Skin of body (tissue), 1 donor: ENCODE measurements at regions not wholly inside any gene's neighbourhood (a gene's known extent, or its start where the extent isn't known, plus 50 kb on each side); places are given as distances from the start of the nearest gene placed in this dataset.
"Not testable (repeated sequence)": the region's sequence is repeated elsewhere in the genome, so short reads cannot be mapped to it uniquely, and the experiment has no call there.

Experiments
- DNase-seq: peaks from one replicate; lab custom pipeline; 2025; lab: John Stamatoyannopoulos, UW

DNA sequence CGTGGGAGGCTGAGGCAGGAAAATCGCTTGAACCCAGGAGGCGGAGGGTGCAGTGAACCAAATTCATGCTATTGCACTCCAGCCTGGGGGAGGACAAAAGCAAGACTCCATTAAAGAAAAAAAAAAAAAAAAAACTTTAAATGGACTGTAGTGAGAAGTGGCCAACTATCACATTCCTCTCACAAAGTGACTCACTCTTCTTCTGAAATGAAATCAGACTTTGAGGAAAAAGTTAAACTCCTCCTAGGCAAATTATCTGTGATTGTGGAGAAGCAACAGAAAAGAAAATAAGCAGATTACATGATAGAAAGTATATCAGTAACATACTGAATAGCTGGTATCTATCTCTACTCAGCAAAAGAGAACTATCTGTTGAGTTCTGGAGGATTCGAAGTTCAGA, 234.3 kb upstream of the PHF14 start:
- DNase-seq, result no peak

DNA sequence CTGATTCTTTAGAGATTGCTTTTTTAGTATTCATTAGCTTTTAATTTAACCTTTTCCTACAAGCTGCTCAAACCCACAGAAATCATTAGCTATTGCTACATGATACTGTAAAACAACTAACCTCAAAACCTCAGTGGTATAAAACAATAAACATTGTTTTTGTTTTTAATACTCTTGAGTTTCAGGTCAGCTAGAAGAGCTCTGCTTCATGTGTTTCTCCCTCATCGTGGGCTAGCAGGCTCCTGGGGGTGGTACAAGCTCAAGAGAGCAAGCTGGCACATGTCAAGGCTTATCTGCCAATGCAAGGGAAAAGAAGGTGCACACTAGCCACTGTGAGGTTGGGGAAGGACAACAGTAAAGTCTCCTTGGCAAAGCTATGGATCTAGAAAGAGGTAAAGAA, 232.9 kb upstream of the PHF14 start:
- no peak for DNase-seq

DNA sequence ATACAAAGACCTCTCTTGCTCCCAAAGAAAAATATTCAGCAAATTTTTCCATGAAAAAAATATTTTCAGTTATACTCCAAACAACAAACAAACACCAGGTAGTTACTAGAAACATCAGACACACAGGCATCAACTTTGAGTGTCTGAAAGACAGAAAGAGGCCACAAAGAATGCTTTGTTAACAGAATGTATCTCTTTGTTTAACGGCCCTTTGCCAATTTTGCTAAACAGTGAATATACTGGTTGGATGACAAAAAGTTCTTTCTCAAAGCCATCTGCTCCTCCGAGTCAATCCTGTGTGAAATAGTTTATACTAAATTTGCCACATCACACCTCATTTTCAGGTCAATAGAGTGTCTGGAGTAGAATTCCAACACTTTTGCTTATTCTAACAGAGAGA, 216.7 kb upstream of the PHF14 start:
- DNase-seq, result no peak

DNA sequence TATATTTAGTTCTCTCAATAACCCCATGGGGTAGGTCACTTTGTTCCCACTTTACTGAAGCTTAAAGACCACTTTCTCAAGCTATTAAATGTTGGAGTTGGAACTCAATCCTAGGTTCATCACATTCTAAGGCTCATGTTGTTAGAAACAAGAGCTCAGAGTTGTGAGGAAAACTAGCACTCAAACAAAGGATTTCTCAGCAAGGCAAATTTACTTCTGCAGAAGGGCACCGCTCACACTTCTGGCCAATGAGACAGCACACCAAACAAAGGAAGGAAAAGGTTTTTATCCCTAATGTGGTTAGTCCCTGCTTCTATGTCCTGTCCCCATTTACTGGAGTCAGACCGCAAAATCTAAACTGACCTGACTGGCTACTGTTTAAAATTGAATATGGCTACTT, 214.6 kb upstream of the PHF14 start:
- DNase-seq, result no peak

DNA sequence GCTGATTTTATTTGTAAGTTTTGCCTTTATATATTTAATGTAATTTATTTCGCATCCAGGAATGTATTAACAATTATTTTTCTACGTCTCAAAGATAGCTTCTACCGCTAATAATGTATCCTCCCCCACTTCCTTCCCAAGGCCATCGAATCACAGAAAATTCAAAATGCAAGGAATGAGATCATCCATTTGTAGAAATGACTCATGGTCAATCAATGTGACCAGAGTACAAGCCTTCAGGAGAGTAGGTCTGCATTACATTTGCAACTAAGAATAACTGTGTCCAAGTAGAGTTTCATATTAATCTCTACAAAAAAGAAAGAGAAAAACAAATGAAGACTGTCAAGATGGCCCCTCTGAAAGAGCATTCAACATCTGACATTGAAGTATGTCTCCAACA, 205.9 kb upstream of the PHF14 start:
- no peak for DNase-seq

DNA sequence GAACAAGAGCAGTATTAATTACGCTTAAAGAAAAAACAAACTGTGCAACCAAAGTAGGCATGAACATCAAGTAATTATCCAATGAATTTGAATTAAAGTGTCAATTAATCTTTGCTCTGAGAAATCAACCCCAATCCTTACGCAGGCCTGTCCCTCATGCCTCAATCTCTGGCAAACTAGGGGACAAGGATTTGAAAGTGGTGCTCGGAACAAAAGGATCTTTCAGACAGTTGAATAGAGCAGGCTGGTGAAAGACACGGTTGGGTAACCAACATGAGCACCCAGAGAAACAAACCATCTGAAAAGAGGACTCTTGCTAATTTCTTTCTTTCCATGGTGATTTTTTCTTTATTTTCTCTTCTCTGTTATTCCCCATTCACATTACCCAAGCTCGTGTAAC, 203.5 kb upstream of the PHF14 start:
- no peak for DNase-seq

DNA sequence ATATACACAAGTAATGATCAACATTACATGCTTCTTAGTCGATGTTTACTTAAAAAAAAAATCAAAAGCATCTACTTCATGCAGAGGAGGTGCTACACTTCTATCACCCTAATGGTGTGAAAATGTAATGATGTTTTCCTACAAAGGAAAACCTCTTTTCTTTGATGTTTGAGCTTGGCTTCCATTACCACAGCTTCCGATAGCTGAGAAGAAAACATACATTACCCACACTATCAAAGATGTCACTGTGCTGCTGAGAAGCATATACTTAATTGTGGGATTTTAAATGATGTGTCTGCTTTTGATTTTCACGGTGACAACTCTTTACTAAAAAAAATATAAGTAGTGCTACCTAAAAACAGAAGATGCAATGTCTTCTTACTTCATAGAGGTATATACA, 200.2 kb upstream of the PHF14 start:
- DNase-seq, result no peak

DNA sequence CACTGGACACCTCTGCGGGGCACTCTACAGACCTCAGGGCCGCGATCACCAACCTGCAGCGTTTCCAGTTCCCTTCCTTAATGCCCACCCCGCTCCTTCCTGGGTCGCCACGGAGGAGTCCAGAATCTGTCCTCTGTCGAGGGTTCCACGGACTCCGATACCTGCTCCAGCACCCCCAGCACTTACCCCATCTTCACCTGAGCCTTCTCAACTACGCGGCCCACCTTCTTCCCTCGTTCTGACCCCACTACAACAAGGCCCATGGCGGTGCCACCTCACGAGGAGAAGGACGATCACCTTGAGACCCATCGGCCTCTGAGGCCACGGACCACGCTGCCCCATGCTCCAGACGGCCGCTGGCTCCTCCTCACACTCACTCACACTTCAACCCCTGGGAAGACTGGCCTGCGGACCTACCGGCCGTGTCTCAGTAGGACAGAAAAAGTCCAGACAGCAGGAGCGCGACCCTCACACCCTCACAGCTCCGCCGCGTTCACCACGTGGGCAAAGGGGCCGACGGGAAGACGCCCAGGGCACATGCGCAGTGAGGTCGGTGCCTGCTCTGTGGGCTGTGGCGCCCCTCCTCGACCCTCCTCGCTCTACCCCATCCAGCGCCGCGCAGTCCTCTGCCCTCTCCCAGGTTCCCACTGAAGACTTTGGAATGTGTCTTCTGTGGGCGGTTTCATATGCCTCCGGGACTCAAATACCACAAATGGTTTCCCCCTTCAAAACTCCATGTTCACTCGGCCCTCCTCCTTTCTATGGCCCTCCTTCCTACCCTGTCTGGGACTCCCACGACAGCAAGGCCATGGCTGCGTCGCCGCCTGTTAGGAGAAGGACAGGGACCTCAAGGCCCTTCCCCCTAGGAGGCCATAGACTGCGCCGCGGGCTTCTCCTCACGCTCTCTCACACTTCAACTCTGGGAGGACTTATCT, 193.9 kb upstream of the PHF14 start:
- DNase-seq, result no peak

DNA sequence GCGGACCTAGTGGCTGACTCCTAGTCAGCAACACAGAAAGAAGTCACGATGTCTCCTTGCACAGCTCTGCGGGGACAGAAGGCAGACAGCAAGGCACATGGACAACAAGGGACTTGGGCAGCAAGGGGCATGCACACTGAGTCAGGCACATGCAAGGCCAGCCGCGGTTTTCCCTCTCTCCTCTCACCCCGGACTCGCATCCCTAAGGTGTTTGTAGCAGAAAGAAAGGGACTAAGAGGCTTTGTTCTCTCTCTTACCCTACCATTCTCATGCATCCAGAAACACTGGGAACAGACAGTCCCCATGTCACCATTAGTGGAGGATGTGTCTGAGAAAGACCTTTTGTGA, 193.3 kb upstream of the PHF14 start:
- DNase-seq, result no peak

DNA sequence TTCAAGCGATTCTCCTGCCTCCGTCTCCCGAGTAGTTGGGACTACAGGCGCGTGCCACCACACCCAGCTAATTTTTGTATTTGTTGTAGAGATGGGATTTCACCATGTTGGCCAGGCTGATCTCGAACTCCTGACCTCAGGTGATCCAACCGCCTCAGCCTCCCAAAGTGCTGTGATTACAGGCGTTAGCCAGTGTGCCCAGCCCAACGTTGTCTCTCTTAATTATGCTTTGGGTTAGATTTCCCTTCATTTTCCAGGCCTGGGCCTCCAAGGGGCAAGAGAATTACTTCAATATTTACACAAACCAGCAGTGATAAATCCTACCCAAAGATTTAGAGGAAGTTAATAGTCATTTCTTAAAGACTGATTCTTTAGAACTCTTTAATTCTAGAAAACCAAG, 186.7 kb upstream of the PHF14 start:
- not testable (repeated sequence) for DNase-seq

DNA sequence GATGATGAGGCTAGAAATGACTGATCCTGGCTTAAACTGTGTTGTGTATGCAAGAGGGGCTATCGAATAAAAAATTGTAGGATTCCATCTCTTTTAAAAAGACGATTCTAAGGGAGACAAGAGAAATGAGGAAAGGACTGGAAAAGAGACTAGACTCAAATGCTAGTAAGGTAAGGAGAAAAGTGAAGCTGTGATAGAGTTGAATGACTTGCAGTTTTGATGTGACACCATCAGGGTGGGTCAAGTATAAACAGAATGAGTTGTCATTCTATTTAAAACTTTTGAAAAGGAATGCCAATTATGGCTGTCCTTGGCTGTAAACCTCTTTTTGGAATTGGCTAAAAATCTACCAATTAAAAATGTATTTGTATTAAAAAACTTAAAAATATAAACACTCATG, 184.5 kb upstream of the PHF14 start:
- no peak for DNase-seq

DNA sequence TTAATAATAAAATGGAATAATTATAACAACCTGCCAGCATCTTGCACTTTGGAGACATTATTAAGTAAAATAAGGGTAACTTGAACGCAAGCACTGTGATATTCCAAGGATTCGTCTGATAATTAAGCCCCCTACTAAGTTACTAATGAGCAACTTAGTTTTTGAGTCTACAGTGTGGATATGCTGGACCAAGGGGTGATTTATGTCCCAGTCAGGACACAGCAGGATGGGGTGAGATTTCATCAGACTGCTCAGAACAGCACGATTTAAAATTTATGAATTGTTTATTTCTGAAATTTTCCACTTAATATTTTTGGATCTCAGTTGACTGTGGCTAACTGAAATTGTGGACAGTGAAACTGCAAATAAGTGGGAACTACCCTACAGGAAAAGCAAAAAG, 182.8 kb upstream of the PHF14 start:
- no peak for DNase-seq

DNA sequence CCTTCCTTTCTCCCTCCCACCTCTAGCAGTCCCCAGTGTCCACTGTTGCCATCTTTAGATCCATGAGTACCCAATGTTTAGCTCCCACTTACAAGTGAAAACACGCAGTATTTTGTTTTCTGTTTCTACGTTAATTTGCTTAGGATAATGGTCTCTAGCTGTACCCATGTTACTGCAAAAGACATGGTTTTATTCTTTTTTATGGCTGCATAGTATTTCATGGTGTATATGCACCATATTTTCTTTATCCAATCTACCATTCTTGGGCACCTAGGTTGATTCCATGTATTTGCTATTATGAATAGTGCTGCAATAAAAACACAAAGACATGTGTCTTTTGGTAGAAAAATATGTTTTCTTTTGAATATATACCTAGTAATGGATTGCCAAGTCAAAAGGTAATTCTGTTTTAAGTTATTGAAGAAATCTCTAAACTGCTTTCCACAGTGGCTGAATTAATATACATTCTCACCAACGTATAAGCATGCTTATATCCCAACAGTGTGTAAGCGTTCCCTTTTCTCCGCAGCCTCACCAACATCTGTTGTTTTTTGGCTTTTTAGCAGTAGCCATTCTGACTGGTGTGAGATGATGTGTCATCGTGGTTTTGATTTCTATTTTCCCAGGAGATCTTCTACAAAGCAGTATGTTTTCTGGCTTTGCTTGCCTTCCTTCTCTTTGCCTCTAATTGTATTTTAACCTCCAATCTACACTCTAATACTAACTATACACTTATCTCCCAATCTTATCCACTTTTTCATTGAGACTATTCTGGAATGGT, 179.5 kb upstream of the PHF14 start:
- DNase-seq, result no peak

DNA sequence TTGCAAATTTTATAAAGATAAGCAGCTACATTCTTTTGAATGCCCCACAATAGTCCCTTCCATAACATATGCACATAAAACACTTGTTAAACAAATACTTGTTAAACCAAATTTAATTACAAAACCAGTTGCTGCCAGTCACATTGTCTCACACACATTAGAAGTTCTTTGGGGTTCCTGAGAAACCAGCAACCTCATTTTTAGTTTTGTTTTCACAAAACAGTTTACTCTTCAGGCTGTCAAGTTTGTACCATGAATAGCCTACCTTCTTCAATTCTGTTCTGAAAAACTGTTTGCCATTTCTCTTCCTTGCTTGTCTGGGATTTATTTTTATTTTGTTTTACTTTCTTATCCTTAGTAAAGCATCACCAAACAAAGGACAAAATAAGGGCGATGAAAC, 176.5 kb upstream of the PHF14 start:
- no peak for DNase-seq

DNA sequence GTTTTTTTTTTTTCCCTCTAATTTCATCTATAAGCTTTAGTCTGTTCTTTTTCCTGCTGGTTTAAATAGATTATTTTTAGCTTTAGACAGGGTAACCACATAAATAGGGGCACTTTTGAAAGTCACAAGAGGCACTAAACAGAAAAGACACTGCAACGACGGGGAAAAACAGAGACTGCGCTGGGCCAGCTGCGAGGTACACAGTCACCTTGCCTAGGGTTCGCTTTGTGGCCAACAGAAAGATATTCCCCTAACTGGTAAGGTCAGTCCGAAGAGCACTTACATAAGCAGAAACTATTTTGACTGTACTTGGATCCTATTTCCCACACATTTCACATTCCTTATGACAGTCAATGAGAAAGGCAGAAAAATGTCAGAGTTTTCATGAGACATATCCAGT, 175.6 kb upstream of the PHF14 start:
- DNase-seq, result no peak

DNA sequence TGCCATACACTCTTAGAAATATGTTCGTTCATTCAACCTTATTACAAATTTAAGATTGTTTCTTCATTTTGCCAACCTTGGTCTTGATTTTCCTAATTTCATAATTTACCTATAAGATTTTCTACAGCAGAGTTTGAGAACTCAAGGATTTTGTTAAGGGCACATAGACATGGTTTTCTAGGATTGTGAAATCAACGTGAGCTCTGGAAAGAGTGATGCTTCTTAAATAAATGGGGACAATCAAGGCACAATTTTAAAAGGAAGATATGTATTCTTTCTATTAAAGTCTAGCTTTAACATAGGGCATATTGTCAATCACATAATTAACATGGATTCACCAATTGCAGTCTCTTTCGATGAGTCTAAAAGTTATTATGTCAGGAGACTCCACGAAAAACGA, 174.2 kb upstream of the PHF14 start:
- no peak for DNase-seq

DNA sequence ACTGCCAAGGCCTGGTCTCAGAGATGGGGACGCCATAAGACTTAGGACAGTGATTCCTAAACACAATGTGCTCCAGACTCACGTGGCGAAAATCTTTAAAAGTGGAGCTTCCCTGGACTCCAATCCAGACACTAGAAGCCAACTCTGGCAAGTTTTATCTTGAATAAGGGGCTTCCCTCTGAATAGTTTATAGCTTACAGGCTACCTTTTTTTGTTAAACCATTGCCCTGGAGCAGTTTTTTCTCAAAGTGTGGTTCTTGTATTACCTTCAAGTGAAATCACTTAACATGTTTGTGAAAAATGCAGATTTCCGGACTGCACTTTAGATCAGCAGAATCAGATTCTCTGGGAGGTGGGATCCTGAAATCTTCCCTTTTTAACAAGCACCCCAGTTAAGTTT, 171.7 kb upstream of the PHF14 start:
- no peak for DNase-seq

DNA sequence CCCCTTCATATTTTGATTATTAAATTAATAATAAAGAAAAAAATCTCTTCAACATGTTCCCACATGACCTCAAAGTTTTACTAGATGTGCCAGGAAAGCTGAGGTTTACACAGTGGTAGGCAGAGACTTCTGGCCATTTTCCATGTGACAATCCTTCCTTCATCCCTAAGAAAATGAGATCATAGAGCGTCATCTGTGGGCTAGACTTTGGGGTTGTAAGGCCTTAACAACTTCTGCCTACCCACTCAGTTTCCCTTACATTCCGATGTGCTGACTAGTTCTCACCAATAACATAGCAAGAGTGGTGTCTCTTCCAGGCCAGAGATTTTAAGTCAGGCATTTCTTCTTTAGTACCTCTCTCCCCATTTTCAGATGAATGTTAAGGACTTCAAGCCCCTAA, 171.1 kb upstream of the PHF14 start:
- DNase-seq, result no peak

DNA sequence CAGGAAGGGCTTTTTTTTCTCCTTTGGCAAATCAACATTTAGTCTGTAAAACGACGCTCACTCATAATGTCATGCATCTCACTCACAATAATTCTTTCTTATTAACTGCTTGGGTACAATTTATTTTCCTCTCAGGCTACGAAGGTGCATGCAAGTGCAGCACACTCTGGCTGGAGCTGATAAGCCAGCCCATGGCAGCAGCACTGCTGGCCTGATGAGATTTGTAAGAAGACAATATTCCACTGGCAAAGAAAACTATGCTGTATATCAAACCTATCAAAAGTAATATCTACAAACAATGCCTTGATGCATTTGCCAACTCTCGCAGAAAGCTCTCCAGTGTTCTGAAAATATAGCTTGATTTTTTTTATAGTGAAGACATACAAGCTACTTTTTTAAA, 170.0 kb upstream of the PHF14 start:
- DNase-seq, result no peak

DNA sequence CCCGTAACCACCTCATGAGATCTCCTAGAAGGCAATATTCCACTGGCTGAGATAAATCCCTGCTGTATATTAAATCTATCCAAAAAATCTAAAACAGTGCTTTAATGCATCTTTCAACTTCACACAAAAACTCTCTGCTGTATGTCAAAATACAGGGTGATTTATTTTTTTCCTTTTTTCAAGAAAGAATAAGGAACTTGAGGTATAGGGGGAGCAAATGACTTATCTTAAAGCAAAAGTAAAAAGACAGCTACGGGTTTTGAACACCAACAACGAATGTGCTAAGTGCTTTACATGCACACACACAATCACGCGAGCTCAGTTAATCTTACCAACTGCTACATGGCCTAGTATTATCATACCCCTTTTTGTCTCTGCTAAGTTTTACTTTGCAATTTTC, 168.9 kb upstream of the PHF14 start:
- DNase-seq, result no peak

DNA sequence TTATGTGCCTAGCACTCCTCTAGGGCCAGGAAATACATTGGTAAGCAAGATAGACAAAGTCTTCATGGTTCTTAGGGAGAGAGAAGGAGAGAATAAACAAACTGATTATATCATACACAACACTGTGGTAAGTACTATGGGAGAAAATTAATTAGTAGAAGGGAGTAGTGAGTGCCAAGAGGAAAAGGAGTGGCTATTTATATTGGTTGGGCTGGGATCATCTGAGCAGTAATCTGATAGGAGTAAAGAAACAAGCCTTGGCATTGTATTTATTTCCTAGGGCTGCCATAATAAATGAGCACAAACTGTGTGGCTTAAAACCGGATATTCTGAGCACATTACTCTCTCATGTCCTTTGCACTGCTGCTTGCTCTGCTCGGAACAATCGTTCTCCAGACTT, 158.1 kb upstream of the PHF14 start:
- no peak for DNase-seq

DNA sequence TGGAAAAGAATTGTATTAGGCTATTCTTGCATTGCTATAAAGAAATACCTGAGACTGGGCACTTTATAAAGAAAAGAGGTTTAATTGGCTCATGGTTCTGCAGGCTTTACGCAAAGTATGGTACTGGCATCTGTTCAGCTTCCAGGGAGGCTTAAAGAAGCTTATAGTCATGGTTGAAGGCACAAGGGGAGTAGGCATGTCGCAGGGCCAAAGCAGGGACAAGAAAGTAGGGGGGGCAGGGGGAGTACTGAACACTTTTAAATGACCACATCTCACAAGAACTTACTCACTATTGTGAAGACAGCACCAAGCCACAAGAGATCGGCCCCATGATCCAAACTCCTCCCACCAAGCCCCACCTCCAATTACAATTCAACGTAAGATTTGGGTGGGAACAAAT, 152.5 kb upstream of the PHF14 start:
- no peak for DNase-seq

DNA sequence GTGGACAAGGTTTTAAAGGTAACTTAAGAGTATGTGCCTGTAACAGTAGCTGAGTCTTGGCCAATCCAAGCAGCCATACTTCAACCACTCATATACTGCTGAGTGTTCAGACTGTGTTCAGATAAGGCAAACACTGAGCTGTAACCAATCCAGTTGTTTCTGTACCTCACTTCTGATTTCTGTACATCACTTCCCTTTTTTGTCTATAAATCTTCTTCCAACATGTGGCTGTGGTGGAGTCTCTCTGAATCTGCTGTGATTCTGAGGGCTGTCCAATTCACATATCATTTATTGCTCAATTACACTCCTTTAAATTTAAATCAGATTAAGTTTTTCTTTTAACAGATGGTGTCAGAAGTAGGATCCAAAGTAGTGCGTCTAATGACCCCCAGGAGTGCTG, 149.5 kb upstream of the PHF14 start:
- DNase-seq, result no peak
